ENCODE measurements at regions not wholly inside any gene's neighbourhood (a gene's known extent, or its start where the extent isn't known, plus 50 kb on each side); places are given as distances from the start of the nearest gene placed in this dataset.

- no TSS peak for BruUV-seq (replicated peaks)
- intact Hi-C loops (cut with micrococcal nuclease) = loop anchor here (1.0 to 2.0 kb wide), 4 partner anchors 90 to 285 kb away; partner anchors contain the start of gene NFKBIZ
- dilution Hi-C loops (cut with MboI; ENCODE audit: extremely low pct_ligation_motif_present, low sequenced_read_pairs) = no loop called here
- FAIRE-seq (no peak), DNase-seq (ENCODE audit: low read depth, low spot score) (no peak)
- H3K9me1 ChIP-seq (replicated peaks; ENCODE audit: control insufficient read depth, extremely low read depth, insufficient read depth, low read length) = no peaks in the 10 kb centered on the region
- ChIA-PET CTCF (interaction anchor here (0.5 to 3.4 kb wide), 2 partner anchors 79 to 286 kb away, joined by 3 to 14 read pairs; no protein-coding TSS in a partner anchor), POLR2A (no interaction called here)
- H3K36me3 ChIP-seq (ENCODE audit: control insufficient read depth in 2 of 2, extremely low read depth in 1 of 2, insufficient read depth in 2 of 2, low read length in 2 of 2) = no peaks in the 10 kb centered on the region
- TF ChIP-seq POLR2A (IDR thresholded peaks at IDR 0.05; ENCODE audit: low read depth, low read length) (no peak), MAX (IDR thresholded peaks at IDR 0.05; ENCODE audit: insufficient read depth, insufficient read length) (no peak)
- H3K27me3 ChIP-seq (ENCODE audit: control insufficient read depth in 2 of 2, insufficient read depth in 2 of 2, low read length in 2 of 2) = no peaks in the 10 kb centered on the region
- H3K9me3 ChIP-seq (replicated peaks; ENCODE audit: control insufficient read depth, insufficient read depth, low read length) = no peaks in the 10 kb centered on the region
- H4K20me1 ChIP-seq (replicated peaks; ENCODE audit: control insufficient read depth, extremely low read depth, insufficient read depth, low read length) = no peaks in the 10 kb centered on the region
- H3K79me2 ChIP-seq (ENCODE audit: control insufficient read depth, insufficient read depth, low read length) = no peaks in the 10 kb centered on the region
- H3K4me3 ChIP-seq (replicated peaks in 1 of 3; ENCODE audit: insufficient read depth in 1 of 3, low read depth in 1 of 3, low read length in 3 of 3) = no peak overlapping the region
- H3K27ac ChIP-seq (ENCODE audit: insufficient read depth, low read depth, low read length) = peak overlapping the region; percentile 88
- peak overlapping the region; percentile 71 for H3K9ac ChIP-seq (replicated peaks; ENCODE audit: extremely low read depth, insufficient read depth, low read length)
- peak overlapping the region; percentile 84 for H3K4me2 ChIP-seq (ENCODE audit: insufficient read depth, low read length)
- peaks cover 51% of the 10 kb centered on the region for H3K4me1 ChIP-seq (ENCODE audit: control insufficient read depth, extremely low read depth, insufficient read depth, low read length)
- peak overlapping the region; percentile 26 for H2AFZ ChIP-seq (ENCODE audit: low read depth, low read length)
Observed at GRCh38 chr3:101939361-101940049, 90.2 kb downstream of the NFKBIZ start.

GRCh38 chr3:101940521-101941317 lies 91.4 kb downstream of the NFKBIZ start:
- peak overlapping the region; percentile 71 for H3K9ac ChIP-seq (replicated peaks; ENCODE audit: extremely low read depth, insufficient read depth, low read length)

More at GRCh38 chr3:101940521-101941317, 91.4 kb downstream of the NFKBIZ start:
- ChIA-PET CTCF (interaction anchor here (3.4 kb wide), 1 partner anchor 285 kb away, joined by 14 read pairs; no protein-coding TSS in a partner anchor), POLR2A (no interaction called here)
- Histone ChIP-seq H3K4me3 (replicated peaks in 1 of 3; ENCODE audit: insufficient read depth in 1 of 3, low read depth in 1 of 3, low read length in 3 of 3) (peak overlapping the region in 1 of 3 experiments; percentile 46), H3K27ac (ENCODE audit: insufficient read depth, low read depth, low read length) (peak overlapping the region; percentile 88), H3K9me1 (replicated peaks; ENCODE audit: control insufficient read depth, extremely low read depth, insufficient read depth, low read length) (no peaks in the 10 kb centered on the region), H3K4me1 (ENCODE audit: control insufficient read depth, extremely low read depth, insufficient read depth, low read length) (peaks cover 51% of the 10 kb centered on the region), H3K9me3 (replicated peaks; ENCODE audit: control insufficient read depth, insufficient read depth, low read length) (no peaks in the 10 kb centered on the region), H4K20me1 (replicated peaks; ENCODE audit: control insufficient read depth, extremely low read depth, insufficient read depth, low read length) (no peaks in the 10 kb centered on the region), H3K79me2 (ENCODE audit: control insufficient read depth, insufficient read depth, low read length) (no peaks in the 10 kb centered on the region), H3K36me3 (ENCODE audit: control insufficient read depth in 2 of 2, extremely low read depth in 1 of 2, insufficient read depth in 2 of 2, low read length in 2 of 2) (no peaks in the 10 kb centered on the region), H3K4me2 (ENCODE audit: insufficient read depth, low read length) (peak overlapping the region; percentile 84), H3K27me3 (ENCODE audit: control insufficient read depth in 2 of 2, insufficient read depth in 2 of 2, low read length in 2 of 2) (no peaks in the 10 kb centered on the region), H2AFZ (ENCODE audit: low read depth, low read length) (peak overlapping the region; percentile 22)
- intact Hi-C loops (cut with micrococcal nuclease) (loop anchor here (1.0 to 2.0 kb wide), 4 partner anchors 91 to 284 kb away; partner anchors contain the start of gene NFKBIZ), dilution Hi-C loops (cut with MboI; ENCODE audit: extremely low pct_ligation_motif_present, low sequenced_read_pairs) (no loop called here)
- peak; percentile 73 for TF ChIP-seq GATA2 (IDR thresholded peaks at IDR 0.05; ENCODE audit: insufficient read depth, insufficient read length, low read depth, low read length)
- TF ChIP-seq JUN (IDR thresholded peaks at IDR 0.05; ENCODE audit: borderline replicate concordance, insufficient read depth, insufficient read length, low read depth) = peak; percentile 91
- TF ChIP-seq FOS (IDR thresholded peaks at IDR 0.05; ENCODE audit: borderline replicate concordance, insufficient read depth, low read length) = peak; percentile 88
- no peak for TF ChIP-seq POLR2A (IDR thresholded peaks at IDR 0.05; ENCODE audit: low read depth, low read length)
- TF ChIP-seq MYC (IDR thresholded peaks at IDR 0.05; ENCODE audit: low read depth, low read length) = no peak
- TF ChIP-seq POLR2AphosphoS5 (IDR thresholded peaks at IDR 0.05; ENCODE audit: insufficient read depth, low read depth, low read length) = peak; percentile 79
- no peak for TF ChIP-seq CTCF (IDR thresholded peaks at IDR 0.05; ENCODE audit: extremely low read depth in 1 of 2, insufficient read depth in 1 of 2, low read depth in 1 of 2, low read length in 2 of 2)
- no peak for TF ChIP-seq MAX (IDR thresholded peaks at IDR 0.05; ENCODE audit: insufficient read depth, insufficient read length)
- TF ChIP-seq EZH2 (IDR thresholded peaks at IDR 0.05; ENCODE audit: borderline replicate concordance, low read depth, low read length, severe bottlenecking) = no peak
- DNase-seq (ENCODE audit: low read depth, low spot score) = peak; percentile 94
- FAIRE-seq = peak; percentile 90
- TSS peak; percentile 96 for BruUV-seq (replicated peaks)
